ENCODE measurements at regions not wholly inside any gene's neighbourhood (a gene's known extent, or its start where the extent isn't known, plus 50 kb on each side); places are given as distances from the start of the nearest gene placed in this dataset.
"Not testable (repeated sequence)": the region's sequence is repeated elsewhere in the genome, so short reads cannot be mapped to it uniquely, and the experiment has no call there.

DNA sequence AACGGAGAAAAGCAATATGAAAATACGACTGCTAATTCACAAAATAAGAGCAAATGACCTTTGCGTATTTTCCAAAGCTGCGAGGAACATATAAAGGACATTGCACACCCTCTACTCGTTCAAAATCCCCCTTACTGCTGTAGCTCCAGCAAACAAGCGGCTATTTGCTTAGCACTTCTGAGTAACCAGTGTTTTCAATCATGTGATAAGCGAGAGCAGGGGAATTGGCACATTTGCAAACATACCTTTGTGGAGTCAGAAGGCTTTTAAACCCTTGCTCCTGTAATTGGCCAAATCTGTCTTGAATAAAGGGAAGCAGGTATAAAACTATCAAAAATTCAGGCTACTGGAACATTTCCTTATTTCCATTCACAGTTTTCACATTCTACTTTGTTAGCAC, 610.2 kb downstream of the UBE2NL start:
- H3K27me3 ChIP-seq (ENCODE audit: control insufficient read depth, insufficient read depth, low read length), result no peaks in the 10 kb centered on the region; the same call in 1 of the 2 replicates

DNA sequence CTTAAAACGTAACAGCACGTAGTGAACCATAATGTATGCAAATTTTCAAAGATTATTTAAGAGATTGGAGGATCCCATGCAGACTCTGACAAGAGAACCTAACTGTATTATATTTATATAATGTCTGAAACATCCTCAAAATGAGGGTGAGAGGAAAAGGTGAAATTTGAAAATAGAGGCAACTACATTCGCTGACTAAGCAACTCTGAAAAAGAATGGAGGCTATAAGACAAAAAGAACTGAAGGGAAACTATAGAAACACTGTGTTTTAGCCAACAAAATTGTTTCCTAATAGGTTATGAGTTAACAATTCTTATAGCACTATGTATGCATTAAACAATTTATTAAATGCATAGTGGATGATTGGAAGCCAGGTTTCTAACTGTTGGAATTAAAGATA, 648.0 kb downstream of the UBE2NL start:
- Histone ChIP-seq H3K27ac (ENCODE audit: low read depth, low read length) (no peak overlapping the region), H3K36me3 (ENCODE audit: control insufficient read depth, insufficient read depth, low read length) (no peaks in the 10 kb centered on the region), H3K27me3 (ENCODE audit: control insufficient read depth, insufficient read depth, low read length) (no peaks in the 10 kb centered on the region), H3K9me3 (ENCODE audit: control insufficient read depth, insufficient read depth, low read depth, low read length) (no peaks in the 10 kb centered on the region), H3K4me1 (ENCODE audit: control insufficient read depth, insufficient read depth, low read length) (no peaks in the 10 kb centered on the region), H3K4me3 (ENCODE audit: low read depth, low read length) (no peak overlapping the region), H3K9ac (ENCODE audit: low read length) (no peak overlapping the region)

More for the DNA sequence above, 610.2 kb downstream of the UBE2NL start:
- Histone ChIP-seq H3K4me3 (ENCODE audit: low read depth, low read length) (no peak overlapping the region), H3K36me3 (ENCODE audit: control insufficient read depth, insufficient read depth, low read length) (no peaks in the 10 kb centered on the region), H3K9me3 (ENCODE audit: control insufficient read depth, insufficient read depth, low read depth, low read length) (no peaks in the 10 kb centered on the region), H3K27ac (ENCODE audit: low read depth, low read length) (no peak overlapping the region), H3K9ac (ENCODE audit: low read length) (no peak overlapping the region), H3K4me1 (ENCODE audit: control insufficient read depth, insufficient read depth, low read length) (no peaks in the 10 kb centered on the region; the same call in 1 of the 2 replicates)

DNA sequence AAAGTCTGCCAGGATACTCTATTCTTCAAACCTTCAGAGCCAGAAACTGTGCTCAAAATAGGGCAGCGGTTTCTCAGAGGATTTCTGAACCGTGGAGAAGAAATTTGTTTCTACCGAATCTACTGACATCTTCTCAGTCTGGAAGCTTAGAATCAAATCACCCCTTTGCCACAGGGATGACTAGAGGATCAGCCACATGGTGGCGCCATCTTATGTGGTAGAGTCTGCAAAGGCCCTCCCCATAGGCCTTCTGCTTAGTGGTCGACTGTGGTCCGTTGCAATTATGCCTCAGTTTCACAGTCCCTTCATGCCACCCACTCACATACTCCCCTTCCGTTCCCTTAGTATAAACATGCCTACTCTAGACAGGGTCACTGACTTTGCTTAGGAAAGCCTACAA, 680.7 kb upstream of the SPANXN1 start:
- no peaks in the 10 kb centered on the region for H3K27me3 ChIP-seq (ENCODE audit: control insufficient read depth, insufficient read depth, low read length)
- H3K9me3 ChIP-seq (ENCODE audit: control insufficient read depth, insufficient read depth, low read depth, low read length), result no peaks in the 10 kb centered on the region
- no peak overlapping the region for H3K9ac ChIP-seq (ENCODE audit: low read length)

DNA sequence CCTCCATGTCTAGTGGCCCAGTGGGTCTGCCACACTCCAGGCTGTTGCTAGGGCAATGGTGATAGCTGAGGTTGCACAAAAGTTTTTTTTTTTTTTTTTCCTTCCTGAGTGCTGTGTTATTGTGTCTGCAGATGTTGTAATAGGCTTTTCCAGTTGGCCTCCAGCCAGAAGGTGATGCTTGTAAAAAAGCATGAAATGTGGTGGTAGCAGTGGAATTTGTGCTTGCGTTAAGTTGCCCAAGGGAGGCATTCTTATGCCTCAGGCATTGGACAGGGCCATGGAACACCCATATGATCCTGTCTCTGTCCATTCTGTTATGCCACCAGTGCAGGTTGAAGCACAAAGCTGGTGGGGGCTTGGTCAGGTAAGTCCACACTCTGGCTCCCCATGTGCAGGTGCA, 660.5 kb upstream of the SPANXN1 start:
- no peaks in the 10 kb centered on the region for H3K36me3 ChIP-seq (ENCODE audit: control insufficient read depth, insufficient read depth, low read length)
- H3K9me3 ChIP-seq (ENCODE audit: control insufficient read depth, insufficient read depth, low read depth, low read length), result no peaks in the 10 kb centered on the region
- H3K27me3 ChIP-seq (ENCODE audit: control insufficient read depth, insufficient read depth, low read length), result peaks cover 3% of the 10 kb centered on the region; the same call in 1 of the 2 replicates
- H3K27ac ChIP-seq (ENCODE audit: low read depth, low read length), result no peak overlapping the region
- no peak overlapping the region for H3K4me3 ChIP-seq (ENCODE audit: low read depth, low read length)
- H3K9ac ChIP-seq (ENCODE audit: low read length), result no peak overlapping the region
- no peaks in the 10 kb centered on the region for H3K4me1 ChIP-seq (ENCODE audit: control insufficient read depth, insufficient read depth, low read length)

More for the DNA sequence above, 680.7 kb upstream of the SPANXN1 start:
- Histone ChIP-seq H3K4me3 (ENCODE audit: low read depth, low read length) (no peak overlapping the region), H3K4me1 (ENCODE audit: control insufficient read depth, insufficient read depth, low read length) (no peaks in the 10 kb centered on the region), H3K36me3 (ENCODE audit: control insufficient read depth, insufficient read depth, low read length) (no peaks in the 10 kb centered on the region), H3K27ac (ENCODE audit: low read depth, low read length) (no peak overlapping the region)

- Histone ChIP-seq H3K9me3 (ENCODE audit: control insufficient read depth, insufficient read depth, low read depth, low read length) (no peaks in the 10 kb centered on the region), H3K4me1 (ENCODE audit: control insufficient read depth, insufficient read depth, low read length) (no peaks in the 10 kb centered on the region), H3K9ac (ENCODE audit: low read length) (no peak overlapping the region), H3K27me3 (ENCODE audit: control insufficient read depth, insufficient read depth, low read length) (peaks cover 3% of the 10 kb centered on the region; the same call in 1 of the 2 replicates), H3K4me3 (ENCODE audit: low read depth, low read length) (no peak overlapping the region), H3K36me3 (ENCODE audit: control insufficient read depth, insufficient read depth, low read length) (no peaks in the 10 kb centered on the region), H3K27ac (ENCODE audit: low read depth, low read length) (no peak overlapping the region)
Observed at GRCh38 chrX:144592036-144592435, 655.3 kb upstream of the SPANXN1 start.

DNA sequence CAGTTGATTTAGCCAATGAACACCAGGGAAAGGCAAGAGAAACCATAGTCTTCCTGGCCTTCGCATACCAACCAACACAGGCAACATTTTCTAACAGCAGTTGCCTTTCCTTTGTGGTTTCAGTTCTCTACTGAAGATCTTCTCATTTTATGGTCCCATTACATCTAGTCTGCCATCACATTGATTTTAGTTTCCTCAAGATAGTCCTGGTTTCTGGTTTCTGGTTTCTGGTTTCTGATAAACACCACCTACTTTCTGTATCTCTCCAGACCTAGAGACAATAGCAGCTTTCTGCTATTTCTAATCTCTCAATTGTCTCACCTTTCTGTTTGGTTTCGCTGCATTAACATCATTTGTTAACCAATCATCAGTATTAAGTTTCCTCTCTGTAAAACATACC, 646.3 kb upstream of the SPANXN1 start:
- H3K9me3 ChIP-seq (ENCODE audit: control insufficient read depth, insufficient read depth, low read depth, low read length), result peaks cover 10% of the 10 kb centered on the region

DNA sequence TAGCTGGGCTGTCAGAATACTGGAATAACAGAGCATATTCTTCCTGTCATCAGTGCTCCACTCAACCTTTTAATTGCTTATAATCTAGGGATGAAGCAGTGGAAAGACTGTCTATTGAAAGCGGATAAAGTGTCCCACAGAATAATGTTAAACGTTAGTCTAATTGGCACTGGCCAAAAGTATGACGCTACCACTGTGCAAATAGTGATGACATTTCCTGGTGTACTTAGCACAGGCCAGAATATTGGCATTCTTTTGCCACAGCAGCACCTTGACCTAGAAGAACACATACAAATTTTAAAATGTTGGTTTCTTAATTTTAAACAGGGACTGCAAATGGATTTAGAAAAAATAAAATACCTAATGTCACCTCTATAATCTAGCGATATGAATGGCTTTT, 635.2 kb upstream of the SPANXN1 start:
- H3K36me3 ChIP-seq (ENCODE audit: control insufficient read depth, insufficient read depth, low read length), result no peaks in the 10 kb centered on the region
- no peak overlapping the region for H3K27ac ChIP-seq (ENCODE audit: low read depth, low read length)
- no peaks in the 10 kb centered on the region for H3K4me1 ChIP-seq (ENCODE audit: control insufficient read depth, insufficient read depth, low read length)
- no peak overlapping the region for H3K9ac ChIP-seq (ENCODE audit: low read length)
- peaks cover under 1% of the 10 kb centered on the region; the same call in 1 of the 2 replicates for H3K9me3 ChIP-seq (ENCODE audit: control insufficient read depth, insufficient read depth, low read depth, low read length)
- no peak overlapping the region for H3K4me3 ChIP-seq (ENCODE audit: low read depth, low read length)
- H3K27me3 ChIP-seq (ENCODE audit: control insufficient read depth, insufficient read depth, low read length), result no peaks in the 10 kb centered on the region

More for the DNA sequence above, 646.3 kb upstream of the SPANXN1 start:
- Histone ChIP-seq H3K27me3 (ENCODE audit: control insufficient read depth, insufficient read depth, low read length) (no peaks in the 10 kb centered on the region), H3K9ac (ENCODE audit: low read length) (no peak overlapping the region), H3K27ac (ENCODE audit: low read depth, low read length) (no peak overlapping the region), H3K4me3 (ENCODE audit: low read depth, low read length) (no peak overlapping the region), H3K36me3 (ENCODE audit: control insufficient read depth, insufficient read depth, low read length) (no peaks in the 10 kb centered on the region), H3K4me1 (ENCODE audit: control insufficient read depth, insufficient read depth, low read length) (no peaks in the 10 kb centered on the region)

DNA sequence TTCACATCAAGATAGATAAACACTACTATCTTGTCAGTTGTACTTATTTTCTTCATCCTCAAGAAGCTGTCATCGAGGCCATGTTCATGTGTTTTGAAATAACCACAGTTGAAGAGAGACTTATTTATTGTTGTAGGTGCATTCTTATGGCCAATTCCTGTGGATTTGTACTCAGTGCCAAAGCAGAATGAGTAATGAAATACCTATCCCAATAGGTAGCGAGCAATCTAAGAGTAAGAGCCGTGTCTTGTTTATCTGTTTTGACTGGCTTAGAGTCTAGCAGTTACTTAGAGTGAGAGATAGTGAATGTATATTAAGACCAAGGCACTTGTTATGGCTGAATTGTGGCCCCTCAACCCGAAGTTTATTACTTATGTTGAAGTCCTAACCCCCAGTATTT, 631.0 kb upstream of the SPANXN1 start:
- Histone ChIP-seq H3K36me3 (ENCODE audit: control insufficient read depth, insufficient read depth, low read length) (no peaks in the 10 kb centered on the region), H3K27me3 (ENCODE audit: control insufficient read depth, insufficient read depth, low read length) (no peaks in the 10 kb centered on the region), H3K9ac (ENCODE audit: low read length) (no peak overlapping the region), H3K9me3 (ENCODE audit: control insufficient read depth, insufficient read depth, low read depth, low read length) (no peaks in the 10 kb centered on the region; the same call in 1 of the 2 replicates), H3K4me3 (ENCODE audit: low read depth, low read length) (no peak overlapping the region), H3K4me1 (ENCODE audit: control insufficient read depth, insufficient read depth, low read length) (no peaks in the 10 kb centered on the region), H3K27ac (ENCODE audit: low read depth, low read length) (no peak overlapping the region)

GRCh38 chrX:144627947-144628346, 619.4 kb upstream of the SPANXN1 start:
- Histone ChIP-seq H3K27ac (ENCODE audit: low read depth, low read length) (no peak overlapping the region), H3K9me3 (ENCODE audit: control insufficient read depth, insufficient read depth, low read depth, low read length) (no peaks in the 10 kb centered on the region), H3K36me3 (ENCODE audit: control insufficient read depth, insufficient read depth, low read length) (no peaks in the 10 kb centered on the region), H3K27me3 (ENCODE audit: control insufficient read depth, insufficient read depth, low read length) (no peaks in the 10 kb centered on the region; the same call in 1 of the 2 replicates), H3K4me3 (ENCODE audit: low read depth, low read length) (no peak overlapping the region), H3K9ac (ENCODE audit: low read length) (no peak overlapping the region), H3K4me1 (ENCODE audit: control insufficient read depth, insufficient read depth, low read length) (peaks cover 14% of the 10 kb centered on the region; the same call in 1 of the 2 replicates)

- not testable (repeated sequence) for H3K27me3 ChIP-seq (ENCODE audit: control insufficient read depth, insufficient read depth, low read length); H3K9me3 ChIP-seq (ENCODE audit: control insufficient read depth, insufficient read depth, low read depth, low read length); H3K4me1 ChIP-seq (ENCODE audit: control insufficient read depth, insufficient read depth, low read length); H3K27ac ChIP-seq (ENCODE audit: low read depth, low read length); H3K36me3 ChIP-seq (ENCODE audit: control insufficient read depth, insufficient read depth, low read length); H3K4me3 ChIP-seq (ENCODE audit: low read depth, low read length); H3K9ac ChIP-seq (ENCODE audit: low read length)
Observed at GRCh38 chrX:144634451-144634850, 612.9 kb upstream of the SPANXN1 start.

DNA sequence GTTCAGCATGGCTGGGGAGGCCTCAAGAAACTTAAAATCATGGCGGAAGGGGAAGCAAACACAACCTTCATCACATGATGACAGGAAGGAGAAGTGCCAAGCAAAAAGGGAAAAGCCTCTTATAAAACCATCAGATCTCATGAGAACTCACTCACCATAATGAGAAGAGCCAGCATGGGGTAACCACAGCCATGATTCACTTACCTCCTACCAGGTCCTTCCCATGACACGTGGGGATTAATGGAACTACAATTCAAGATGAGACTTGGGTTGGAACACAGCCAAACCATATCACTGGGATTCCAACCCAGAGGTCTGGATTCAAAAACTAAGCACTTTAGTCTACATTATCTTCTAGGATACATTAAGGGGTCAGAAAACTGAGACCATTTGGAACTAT, 609.6 kb upstream of the SPANXN1 start:
- H3K9ac ChIP-seq (ENCODE audit: low read length), result no peak overlapping the region
- H3K27me3 ChIP-seq (ENCODE audit: control insufficient read depth, insufficient read depth, low read length), result no peaks in the 10 kb centered on the region
- H3K36me3 ChIP-seq (ENCODE audit: control insufficient read depth, insufficient read depth, low read length), result no peaks in the 10 kb centered on the region

GRCh38 chrX:144648788-144649187, 598.5 kb upstream of the SPANXN1 start:
- Histone ChIP-seq H3K4me1 (ENCODE audit: control insufficient read depth, insufficient read depth, low read length) (no peaks in the 10 kb centered on the region), H3K9ac (ENCODE audit: low read length) (no peak overlapping the region), H3K9me3 (ENCODE audit: control insufficient read depth, insufficient read depth, low read depth, low read length) (no peaks in the 10 kb centered on the region), H3K36me3 (ENCODE audit: control insufficient read depth, insufficient read depth, low read length) (no peaks in the 10 kb centered on the region), H3K27ac (ENCODE audit: low read depth, low read length) (no peak overlapping the region), H3K27me3 (ENCODE audit: control insufficient read depth, insufficient read depth, low read length) (no peaks in the 10 kb centered on the region), H3K4me3 (ENCODE audit: low read depth, low read length) (no peak overlapping the region)

More for the DNA sequence above, 609.6 kb upstream of the SPANXN1 start:
- no peak overlapping the region for H3K4me3 ChIP-seq (ENCODE audit: low read depth, low read length)
- no peaks in the 10 kb centered on the region for H3K4me1 ChIP-seq (ENCODE audit: control insufficient read depth, insufficient read depth, low read length)
- no peak overlapping the region for H3K27ac ChIP-seq (ENCODE audit: low read depth, low read length)
- H3K9me3 ChIP-seq (ENCODE audit: control insufficient read depth, insufficient read depth, low read depth, low read length), result no peaks in the 10 kb centered on the region
